GM21619 (cell line): ENCODE measurements at regions not wholly inside any gene's neighbourhood (a gene's known extent, or its start where the extent isn't known, plus 50 kb on each side); places are given as distances from the start of the nearest gene placed in this dataset.
"Not testable (repeated sequence)": the region's sequence is repeated elsewhere in the genome, so short reads cannot be mapped to it uniquely, and the experiment has no call there.

ENCODE experiments used
- ATAC-seq: cut with Tn5 transposase; IDR thresholded peaks from one replicate; pipeline ENCODE4 v1.9.1; 2021; ENCODE audit not compliant: unreplicated experiment

- ATAC-seq = no peak
Measured at GRCh38 chr7:145478541-145478940, 638.1 kb upstream of the CNTNAP2 start.

GRCh38 chr7:145474009-145474686 lies 638.3 kb upstream of the TPK1 start:
- no peak for ATAC-seq

GRCh38 chr7:145471883-145472282 lies 636.0 kb upstream of the TPK1 start:
- no peak for ATAC-seq

GRCh38 chr7:145464287-145464686 lies 628.4 kb upstream of the TPK1 start:
- ATAC-seq = no peak

GRCh38 chr7:145462463-145462862 lies 626.6 kb upstream of the TPK1 start:
- no peak for ATAC-seq

- no peak for ATAC-seq
Measured at GRCh38 chr7:145434811-145435210, 599.0 kb upstream of the TPK1 start.

- ATAC-seq = peak; percentile 67
Measured at GRCh38 chr7:145431834-145432233, 596.0 kb upstream of the TPK1 start.

- not testable (repeated sequence) for ATAC-seq
Measured at GRCh38 chr7:145418481-145418880, 582.6 kb upstream of the TPK1 start.

GRCh38 chr7:145411066-145411465 lies 575.2 kb upstream of the TPK1 start:
- ATAC-seq = no peak

GRCh38 chr7:145398758-145399157 lies 562.9 kb upstream of the TPK1 start:
- ATAC-seq = no peak

GRCh38 chr7:145394126-145394525 lies 558.3 kb upstream of the TPK1 start:
- no peak for ATAC-seq

GRCh38 chr7:145382762-145383161 lies 546.9 kb upstream of the TPK1 start:
- ATAC-seq = no peak

GRCh38 chr7:145378197-145378596 lies 542.3 kb upstream of the TPK1 start:
- no peak for ATAC-seq

- ATAC-seq = no peak
Measured at GRCh38 chr7:145360511-145361100, 524.8 kb upstream of the TPK1 start.

GRCh38 chr7:145350334-145350733 lies 514.5 kb upstream of the TPK1 start:
- no peak for ATAC-seq

- not testable (repeated sequence) for ATAC-seq
Measured at GRCh38 chr7:145349452-145349851, 513.6 kb upstream of the TPK1 start.

GRCh38 chr7:145347271-145347670 lies 511.4 kb upstream of the TPK1 start:
- ATAC-seq = no peak

- no peak for ATAC-seq
Measured at GRCh38 chr7:145339319-145339718, 503.5 kb upstream of the TPK1 start.

- no peak for ATAC-seq
Measured at GRCh38 chr7:145331522-145331921, 495.7 kb upstream of the TPK1 start.

GRCh38 chr7:145331076-145331475 lies 495.2 kb upstream of the TPK1 start:
- ATAC-seq = no peak

GRCh38 chr7:145327646-145328045 lies 491.8 kb upstream of the TPK1 start:
- no peak for ATAC-seq

- no peak for ATAC-seq
Measured at GRCh38 chr7:145324081-145324480, 488.2 kb upstream of the TPK1 start.

GRCh38 chr7:145313551-145313950 lies 477.7 kb upstream of the TPK1 start:
- ATAC-seq = no peak
